PC-3 (cell line): ENCODE measurements at regions not wholly inside any gene's neighbourhood (a gene's known extent, or its start where the extent isn't known, plus 50 kb on each side); places are given as distances from the start of the nearest gene placed in this dataset.

Experiments used
- ATAC-seq: fragments of 200-7000 bp; cut with Tn5 transposase; 2 replicates; pipeline ENCODE4 v1.9.1; 2020; ENCODE audit warnings: mild to moderate bottlenecking, moderate library complexity
- BruUV-seq: library from RNA; stranded (reverse); fragments of 400-500 nt; replicated peaks from 2 replicates; lab custom pipeline; 2021; lab: Mats Ljungman, UMichigan
- CTCF ChIA-PET: fragments of 300-600 bp; sonication (Branson Sonifier 250); formaldehyde crosslinking; loops from one replicate; lab custom pipeline; 2022; ENCODE audit warnings: antibody characterized with exemption; lab: Charles Lee
- POLR2A ChIA-PET: fragments of 300-600 bp; sonication (Branson Sonifier 250); formaldehyde crosslinking; loops from one replicate; lab custom pipeline; 2022; ENCODE audit warnings: antibody characterized with exemption; ENCODE audit not compliant: unreplicated experiment; lab: Charles Lee
- DNase-seq: peaks from one replicate; pipeline ENCODE4 v3.0.0-alpha.2; 2015
- H2AFZ ChIP-seq: fragments of 300-600 bp; sonication (generic); 2 replicates; pipeline ENCODE4 v1.6.0; 2016; ENCODE audit warnings: antibody characterized with exemption, low read length
- H3F3A ChIP-seq: fragments of 300-600 bp; sonication (generic); one replicate; pipeline ENCODE4 v1.6.0; 2017; ENCODE audit warnings: antibody characterized with exemption, low read length, control low read depth, mild to moderate bottlenecking; ENCODE audit not compliant: unreplicated experiment
- H3K27ac ChIP-seq: fragments of 300-600 bp; sonication (generic); 2 replicates; pipeline ENCODE4 v1.5.1; 2016; ENCODE audit warnings: mild to moderate bottlenecking, low read length
- H3K27me3 ChIP-seq: fragments of 300-600 bp; sonication (generic); 2 replicates; pipeline ENCODE4 v1.6.1; 2016; ENCODE audit warnings: low read length, mixed read lengths
- H3K36me3 ChIP-seq: fragments of 300-600 bp; sonication (generic); 2 replicates; pipeline ENCODE4 v1.6.1; 2016; ENCODE audit warnings: low read depth, mixed run types, low read length, mixed read lengths
- H3K4me1 ChIP-seq: fragments of 300-600 bp; sonication (generic); 2 replicates; pipeline ENCODE4 v1.5.1; 2016; ENCODE audit warnings: low read length; ENCODE audit not compliant: insufficient read depth
- H3K4me2 ChIP-seq: fragments of 300-600 bp; sonication (generic); 2 replicates; pipeline ENCODE4 v1.6.0; 2016; ENCODE audit warnings: low read length
- H3K4me3 ChIP-seq: fragments of 300-600 bp; sonication (generic); 2 replicates; pipeline ENCODE4 v1.5.1; 2016; ENCODE audit warnings: mild to moderate bottlenecking, low read length, mixed read lengths
- H3K79me2 ChIP-seq: fragments of 300-600 bp; sonication (generic); 2 replicates; pipeline ENCODE4 v1.6.1; 2017; ENCODE audit warnings: low read length, mixed read lengths
- H3K9ac ChIP-seq: fragments of 300-600 bp; sonication (generic); 2 replicates; pipeline ENCODE4 v1.6.0; 2016; ENCODE audit warnings: mild to moderate bottlenecking, low read length
- H3K9me2 ChIP-seq: fragments of 300-600 bp; sonication (generic); replicated peaks from 2 replicates; pipeline ENCODE4 v1.6.1; 2016; ENCODE audit warnings: mixed run types, low read length, mixed read lengths
- H3K9me3 ChIP-seq: fragments of 300-600 bp; sonication (generic); 2 replicates; pipeline ENCODE4 v1.6.1; 2016; ENCODE audit warnings: low read length, mixed read lengths
- H4K20me1 ChIP-seq: fragments of 300-600 bp; sonication (generic); 2 replicates; pipeline ENCODE4 v1.6.1; 2016; ENCODE audit warnings: low read length, mixed read lengths
- EZH2 ChIP-seq: fragments of 300-600 bp; sonication (generic); IDR thresholded peaks from one replicate; pipeline ENCODE4 v1.6.1; 2017; ENCODE audit warnings: antibody characterized with exemption, mild to moderate bottlenecking, low read length; ENCODE audit not compliant: unreplicated experiment
- EZH2phosphoT487 ChIP-seq: fragments of 300-600 bp; sonication (generic); IDR thresholded peaks from 2 replicates; pipeline ENCODE4 v1.6.1; 2018; ENCODE audit warnings: mild to moderate bottlenecking, antibody characterized with exemption, low read length, borderline replicate concordance
- intact Hi-C: fragments of 100-400 bp; cut with micrococcal nuclease; formaldehyde crosslinking; loops from 2 replicates; pipeline ENCODE4 v1.9.0; 2023
- TF ChIP-seq, protein P1 (sequence below): fragments of 300-600 bp; sonication (generic); conservative IDR thresholded peaks from 2 replicates; pipeline ENCODE4 v1.5.1; 2017; ENCODE audit warnings: antibody characterized with exemption, low read depth, mild to moderate bottlenecking, low read length

DNA sequence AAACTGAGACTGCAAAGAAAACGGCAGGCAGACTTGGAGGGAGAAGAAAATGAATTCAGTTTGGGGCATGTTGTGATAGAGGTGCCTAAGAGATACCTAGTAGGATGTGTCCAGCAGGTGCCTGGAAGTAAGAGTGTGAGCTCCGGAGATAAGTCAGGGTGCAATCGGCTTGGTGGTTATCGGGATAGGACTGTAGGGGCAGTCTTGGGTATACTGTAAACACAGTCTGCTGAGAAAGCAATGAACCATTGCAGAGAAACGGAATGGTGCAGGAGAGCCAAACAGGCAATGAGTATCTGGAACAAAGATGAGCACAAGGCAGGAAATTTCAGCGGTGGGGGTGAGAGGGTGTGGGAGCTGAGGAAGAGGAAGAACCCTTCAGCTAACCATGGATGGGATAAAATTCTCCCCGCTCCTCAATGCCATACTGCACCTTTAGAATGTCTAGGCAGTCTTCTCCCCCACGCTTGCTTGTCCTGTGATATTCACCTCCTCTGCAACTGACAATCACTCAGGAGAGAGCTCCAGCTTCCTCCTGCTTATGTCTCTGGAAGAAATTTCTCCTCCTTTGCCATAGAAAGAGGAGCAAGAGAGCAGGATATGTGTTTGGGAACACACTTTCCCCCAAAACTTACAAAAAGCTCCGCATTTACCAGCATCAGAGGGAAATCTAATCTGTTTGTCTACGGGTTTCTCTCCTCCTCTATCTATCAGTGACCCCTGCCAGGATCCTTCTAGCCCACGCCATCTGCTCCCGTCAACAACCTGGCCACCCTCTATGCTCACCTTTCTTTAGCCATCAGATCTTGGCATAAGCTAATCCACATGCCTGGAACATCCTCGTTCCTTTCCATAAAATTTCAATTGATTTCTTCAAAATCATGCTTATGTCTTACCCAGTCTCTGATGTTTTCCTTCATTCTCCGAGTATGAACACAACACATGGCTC lies 381.7 kb upstream of the JARID2 start:
- ATAC-seq: no peak
- TF ChIP-seq EZH2phosphoT487: no peak
- TF ChIP-seq EZH2: no peak
- TF ChIP-seq, protein P1, sequence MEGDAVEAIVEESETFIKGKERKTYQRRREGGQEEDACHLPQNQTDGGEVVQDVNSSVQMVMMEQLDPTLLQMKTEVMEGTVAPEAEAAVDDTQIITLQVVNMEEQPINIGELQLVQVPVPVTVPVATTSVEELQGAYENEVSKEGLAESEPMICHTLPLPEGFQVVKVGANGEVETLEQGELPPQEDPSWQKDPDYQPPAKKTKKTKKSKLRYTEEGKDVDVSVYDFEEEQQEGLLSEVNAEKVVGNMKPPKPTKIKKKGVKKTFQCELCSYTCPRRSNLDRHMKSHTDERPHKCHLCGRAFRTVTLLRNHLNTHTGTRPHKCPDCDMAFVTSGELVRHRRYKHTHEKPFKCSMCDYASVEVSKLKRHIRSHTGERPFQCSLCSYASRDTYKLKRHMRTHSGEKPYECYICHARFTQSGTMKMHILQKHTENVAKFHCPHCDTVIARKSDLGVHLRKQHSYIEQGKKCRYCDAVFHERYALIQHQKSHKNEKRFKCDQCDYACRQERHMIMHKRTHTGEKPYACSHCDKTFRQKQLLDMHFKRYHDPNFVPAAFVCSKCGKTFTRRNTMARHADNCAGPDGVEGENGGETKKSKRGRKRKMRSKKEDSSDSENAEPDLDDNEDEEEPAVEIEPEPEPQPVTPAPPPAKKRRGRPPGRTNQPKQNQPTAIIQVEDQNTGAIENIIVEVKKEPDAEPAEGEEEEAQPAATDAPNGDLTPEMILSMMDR: no peak

DNA sequence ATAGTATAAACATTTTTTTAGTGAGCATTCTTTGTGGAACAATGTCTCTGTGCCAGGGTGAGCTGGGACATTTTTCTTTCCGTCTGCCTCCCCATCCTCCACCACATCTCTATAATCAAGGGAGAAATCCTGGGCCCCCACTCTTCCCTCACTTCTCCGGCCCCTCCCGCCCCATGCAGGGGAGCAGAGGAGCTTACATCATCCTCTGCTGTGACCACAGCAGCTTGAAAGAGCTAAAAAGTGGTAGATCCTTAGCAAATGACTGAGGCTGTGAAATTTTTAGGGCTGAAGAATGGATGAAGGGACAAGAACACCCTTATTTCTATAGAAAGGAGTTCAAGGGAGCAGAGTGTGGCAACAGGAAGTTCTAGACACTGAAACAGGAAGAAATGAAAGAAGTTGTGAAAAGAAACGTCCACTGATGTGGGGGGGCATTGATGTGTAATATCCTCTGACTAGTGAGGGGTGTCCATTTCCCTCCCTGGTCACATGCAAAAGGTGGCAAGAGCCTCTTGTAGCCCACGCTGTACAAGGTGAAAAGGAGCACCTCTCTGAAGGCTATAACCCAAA lies 380.3 kb upstream of the JARID2 start:
- CTCF ChIA-PET: no interaction called here
- Histone ChIP-seq H2AFZ (no peak overlapping the region), H3K9me3 (no peaks in the 10 kb centered on the region), H4K20me1 (no peaks in the 10 kb centered on the region), H3K27ac (no peak overlapping the region), H3K36me3 (no peaks in the 10 kb centered on the region), H3K4me3 (no peak overlapping the region), H3K4me2 (no peak overlapping the region), H3K27me3 (no peaks in the 10 kb centered on the region), H3K9me2 (no peaks in the 10 kb centered on the region), H3K9ac (no peak overlapping the region), H3K79me2 (no peaks in the 10 kb centered on the region), H3K4me1 (no peaks in the 10 kb centered on the region), H3F3A (no peaks in the 10 kb centered on the region)
- BruUV-seq: no TSS peak
- DNase-seq (no peak), ATAC-seq (no peak)
- intact Hi-C loops: no loop called here
- TF ChIP-seq EZH2phosphoT487 (no peak), EZH2 (no peak)
- TF ChIP-seq, protein P1: no peak
- POLR2A ChIA-PET: no interaction called here

More for the DNA sequence above, 381.7 kb upstream of the JARID2 start:
- Histone ChIP-seq H3K79me2 (no peaks in the 10 kb centered on the region), H2AFZ (no peak overlapping the region), H3K36me3 (no peaks in the 10 kb centered on the region), H3K4me3 (no peak overlapping the region), H3K9me2 (no peaks in the 10 kb centered on the region), H4K20me1 (no peaks in the 10 kb centered on the region), H3K27ac (no peak overlapping the region), H3K4me1 (no peaks in the 10 kb centered on the region), H3K9ac (no peak overlapping the region), H3K9me3 (no peaks in the 10 kb centered on the region), H3F3A (no peaks in the 10 kb centered on the region), H3K4me2 (no peak overlapping the region), H3K27me3 (no peaks in the 10 kb centered on the region)
- ChIA-PET CTCF (no interaction called here), POLR2A (no interaction called here)
- no TSS peak for BruUV-seq
- intact Hi-C loops: no loop called here
- DNase-seq: no peak

DNA sequence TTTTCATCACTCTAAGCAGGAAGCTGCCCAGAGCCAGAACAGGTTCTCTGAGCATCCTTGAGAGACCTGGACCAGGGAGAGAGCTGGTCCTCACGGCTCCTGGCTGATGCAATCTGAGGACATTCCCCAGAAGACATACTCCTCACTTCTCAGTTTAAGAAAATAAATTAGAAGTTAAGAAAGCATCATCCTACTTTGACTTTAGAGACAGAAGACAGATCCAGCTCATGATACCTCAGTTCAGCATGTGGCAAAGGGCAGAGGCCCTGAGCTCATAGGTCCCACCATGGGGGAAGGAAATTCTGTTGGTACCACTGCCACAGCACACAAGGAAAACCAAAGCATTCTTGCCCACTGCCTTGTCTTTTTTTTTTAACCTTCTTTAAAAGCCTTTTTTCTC lies 378.1 kb upstream of the JARID2 start:
- CTCF ChIA-PET: no interaction called here
- H3K27ac ChIP-seq: no peak overlapping the region
- H3K9me3 ChIP-seq: no peaks in the 10 kb centered on the region
- no peak for DNase-seq
- H3K27me3 ChIP-seq: no peaks in the 10 kb centered on the region
- POLR2A ChIA-PET: no interaction called here
- H3F3A ChIP-seq: no peaks in the 10 kb centered on the region
- no peak overlapping the region for H2AFZ ChIP-seq
- no peak overlapping the region for H3K9ac ChIP-seq
- H3K4me1 ChIP-seq: no peaks in the 10 kb centered on the region
- H4K20me1 ChIP-seq: no peaks in the 10 kb centered on the region
- ATAC-seq: no peak
- BruUV-seq: no TSS peak
- H3K79me2 ChIP-seq: no peaks in the 10 kb centered on the region
- H3K4me3 ChIP-seq: no peak overlapping the region
- TF ChIP-seq EZH2 (no peak), EZH2phosphoT487 (no peak)
- TF ChIP-seq, protein P1: no peak
- no peak overlapping the region for H3K4me2 ChIP-seq
- intact Hi-C loops: no loop called here
- no peaks in the 10 kb centered on the region for H3K36me3 ChIP-seq
- H3K9me2 ChIP-seq: 0 out of 2 replicates have a peak, but pooled peaks cover 4% of the 10 kb centered on the region
